Testis (tissue), 2 donors: ENCODE measurements at regions not wholly inside any gene's neighbourhood (a gene's known extent, or its start where the extent isn't known, plus 50 kb on each side); places are given as distances from the start of the nearest gene placed in this dataset.

Experiments
- DNase-seq: peaks from one replicate; pipeline ENCODE4 v3.0.0-alpha.2; 2019
- H3K27ac ChIP-seq, 2 donors: fragments of 200-600 bp; sonication (generic); one replicate each; pipeline ENCODE4 v1.5.1; 2019
- H3K27me3 ChIP-seq: fragments of 200-600 bp; sonication (generic); one replicate; pipeline ENCODE4 v1.5.1; 2019
- H3K36me3 ChIP-seq: fragments of 200-600 bp; sonication (generic); one replicate; pipeline ENCODE4 v1.5.1; 2017; ENCODE audit warnings: low read depth; ENCODE audit errors: missing control alignments
- H3K4me1 ChIP-seq: fragments of 200-600 bp; sonication (generic); one replicate; pipeline ENCODE4 v1.5.1; 2019
- H3K4me3 ChIP-seq, 2 donors: fragments of 200-600 bp; sonication (generic); one replicate each; pipeline ENCODE4 v1.5.1; 2017 to 2019
- H3K9me3 ChIP-seq: fragments of 200-600 bp; sonication (generic); one replicate; pipeline ENCODE4 v1.5.1; 2017
- CTCF ChIP-seq, 3 experiments: fragments of 450-650 bp in 2 of 3; fragments of 200-600 bp in 1 of 3; sonication (generic) in 1 of 3; IDR thresholded peaks; one replicate each; pipeline ENCODE4 v1.5.1; 2016 to 2019; ENCODE audit warnings: antibody characterized with exemption in 3 of 3, mild to moderate bottlenecking in 2 of 3, moderate library complexity in 1 of 3
- POLR2A ChIP-seq: fragments of 450-650 bp; IDR thresholded peaks from one replicate; pipeline ENCODE4 v1.6.1; 2017; ENCODE audit warnings: antibody characterized with exemption, mild to moderate bottlenecking, moderate library complexity
- WGBS, 2 donors: methylation state at CpG; one replicate each; pipeline ENCODE4 v1.1.5; 2018; 5-methylcytosine and 5-hydroxymethylcytosine counted together
- intact Hi-C: fragments of 100-400 bp; cut with DNase I; formaldehyde crosslinking; loops from one replicate; pipeline ENCODE4 v1.15.1; 2023; ENCODE audit warnings: low total_unique reads

- Histone ChIP-seq H3K9me3 (no peaks in the 10 kb centered on the region), H3K27ac (no peak overlapping the region), H3K4me1 (no peaks in the 10 kb centered on the region), H3K36me3 (no peaks in the 10 kb centered on the region), H3K4me3 (no peak overlapping the region), H3K27me3 (no peaks in the 10 kb centered on the region)
- no peak for DNase-seq
- 97 to 100% methylated on average over 2 of the region's 2 CpGs for WGBS, 2 donors
- TF ChIP-seq CTCF (IDR thresholded peaks at IDR 0.05), result no peak
- no peak for TF ChIP-seq POLR2A
- intact Hi-C loops, result no loop called here
These were observed 336.1 kb upstream of the PKDCC start for GRCh38 chr2:41711736-41712135.

GRCh38 chr2:41716497-41716896, 331.3 kb upstream of the PKDCC start:
- Histone ChIP-seq H3K4me1 (peaks cover 10% of the 10 kb centered on the region), H3K27me3 (no peaks in the 10 kb centered on the region), H3K9me3 (no peaks in the 10 kb centered on the region), H3K27ac (peak overlapping the region in 1 of 2 donors; percentile 75), H3K36me3 (no peaks in the 10 kb centered on the region), H3K4me3 (no peak overlapping the region)
- TF ChIP-seq CTCF (IDR thresholded peaks at IDR 0.05), result no peak
- no peak for TF ChIP-seq POLR2A
- intact Hi-C loops, result no loop called here
- DNase-seq, result no peak
- WGBS, 2 donors, result 67 to 80% methylated on average over 5 of the region's 5 CpGs

DNA sequence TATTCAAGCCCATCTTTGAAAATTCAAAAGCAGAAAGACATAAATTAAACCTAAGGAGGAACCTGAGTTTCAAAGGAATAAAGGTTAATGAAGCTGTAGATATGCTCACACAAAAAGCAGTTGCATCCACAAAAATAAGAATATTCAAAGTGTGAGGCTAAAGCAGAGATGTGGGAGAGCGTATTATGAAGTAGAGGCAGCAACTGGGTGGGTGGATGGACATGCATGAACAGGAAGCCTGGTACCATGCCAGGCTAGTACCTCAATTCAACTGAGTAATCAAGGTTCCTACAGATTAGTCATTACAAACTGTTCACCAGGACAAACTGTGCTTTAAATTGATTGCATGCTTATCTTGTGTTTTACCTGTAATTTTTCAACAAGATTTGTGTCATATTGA, 330.0 kb upstream of the PKDCC start:
- Histone ChIP-seq H3K27ac (no peak overlapping the region), H3K27me3 (no peaks in the 10 kb centered on the region), H3K4me1 (peaks cover 14% of the 10 kb centered on the region), H3K4me3 (no peak overlapping the region), H3K9me3 (no peaks in the 10 kb centered on the region), H3K36me3 (no peaks in the 10 kb centered on the region)
- WGBS, 2 donors, result 89 to 96% methylated on average over 1 of the region's 1 CpG
- intact Hi-C loops, result no loop called here
- DNase-seq, result no peak
- no peak for TF ChIP-seq POLR2A
- no peak for TF ChIP-seq CTCF (IDR thresholded peaks at IDR 0.05)

DNA sequence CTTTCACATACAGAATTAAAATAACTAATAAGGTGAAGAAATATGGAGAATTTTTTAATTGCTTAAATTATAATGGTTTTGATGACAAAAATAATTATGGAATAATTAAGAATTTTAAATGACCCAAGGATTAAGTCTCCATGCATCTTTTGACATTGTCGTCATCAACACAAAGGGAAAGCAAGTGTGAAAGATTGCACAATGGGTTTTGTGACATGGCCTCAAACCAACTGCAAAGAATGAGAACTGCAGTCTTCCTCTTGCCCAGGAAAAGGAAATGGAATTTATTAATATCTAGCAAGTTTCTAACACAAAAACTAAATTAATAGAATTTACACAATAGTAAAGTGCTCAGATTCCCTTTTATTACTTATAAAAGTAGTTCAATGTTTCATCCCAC, 329.1 kb upstream of the PKDCC start:
- H3K27ac ChIP-seq, result no peak overlapping the region
- no peaks in the 10 kb centered on the region for H3K27me3 ChIP-seq
- TF ChIP-seq CTCF (IDR thresholded peaks at IDR 0.05), result no peak
- no peak for TF ChIP-seq POLR2A
- no peak overlapping the region for H3K4me3 ChIP-seq
- no peaks in the 10 kb centered on the region for H3K36me3 ChIP-seq
- DNase-seq, result no peak
- intact Hi-C loops, result no loop called here
- H3K4me1 ChIP-seq, result peaks cover 14% of the 10 kb centered on the region
- 66 to 86% methylated on average over 1 of the region's 1 CpG for WGBS, 2 donors
- no peaks in the 10 kb centered on the region for H3K9me3 ChIP-seq

DNA sequence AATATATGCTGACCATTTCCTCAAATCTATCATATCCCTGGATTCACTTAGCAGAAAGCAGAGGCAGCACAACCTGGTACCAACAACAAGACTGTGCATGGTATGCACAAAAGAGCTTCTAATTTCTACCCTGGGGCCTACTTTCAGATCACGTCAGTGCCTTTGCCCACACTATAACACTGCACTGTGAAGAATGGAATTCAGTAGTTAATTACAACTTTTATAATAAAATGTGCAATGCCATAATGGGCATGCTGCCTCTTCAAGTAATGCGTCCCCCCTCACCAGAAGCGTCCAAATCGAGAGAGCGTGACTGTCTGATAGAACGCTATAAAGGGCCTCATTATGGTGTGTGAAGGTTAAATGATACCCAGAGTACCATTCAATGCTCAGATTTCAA, 328.1 kb upstream of the PKDCC start:
- Histone ChIP-seq H3K4me1 (peaks cover 14% of the 10 kb centered on the region), H3K36me3 (no peaks in the 10 kb centered on the region), H3K27ac (peak overlapping the region in 1 of 2 donors; percentile 78), H3K9me3 (no peaks in the 10 kb centered on the region), H3K27me3 (no peaks in the 10 kb centered on the region), H3K4me3 (no peak overlapping the region)
- no peak for TF ChIP-seq CTCF (IDR thresholded peaks at IDR 0.05)
- TF ChIP-seq POLR2A, result no peak
- no peak for DNase-seq
- intact Hi-C loops, result no loop called here
- WGBS, 2 donors, result 84 to 89% methylated on average over 6 of the region's 6 CpGs
